ENCODE measurements at regions not wholly inside any gene's neighbourhood (a gene's known extent, or its start where the extent isn't known, plus 50 kb on each side); places are given as distances from the start of the nearest gene placed in this dataset.
"Not testable (repeated sequence)": the region's sequence is repeated elsewhere in the genome, so short reads cannot be mapped to it uniquely, and the experiment has no call there.

DNA sequence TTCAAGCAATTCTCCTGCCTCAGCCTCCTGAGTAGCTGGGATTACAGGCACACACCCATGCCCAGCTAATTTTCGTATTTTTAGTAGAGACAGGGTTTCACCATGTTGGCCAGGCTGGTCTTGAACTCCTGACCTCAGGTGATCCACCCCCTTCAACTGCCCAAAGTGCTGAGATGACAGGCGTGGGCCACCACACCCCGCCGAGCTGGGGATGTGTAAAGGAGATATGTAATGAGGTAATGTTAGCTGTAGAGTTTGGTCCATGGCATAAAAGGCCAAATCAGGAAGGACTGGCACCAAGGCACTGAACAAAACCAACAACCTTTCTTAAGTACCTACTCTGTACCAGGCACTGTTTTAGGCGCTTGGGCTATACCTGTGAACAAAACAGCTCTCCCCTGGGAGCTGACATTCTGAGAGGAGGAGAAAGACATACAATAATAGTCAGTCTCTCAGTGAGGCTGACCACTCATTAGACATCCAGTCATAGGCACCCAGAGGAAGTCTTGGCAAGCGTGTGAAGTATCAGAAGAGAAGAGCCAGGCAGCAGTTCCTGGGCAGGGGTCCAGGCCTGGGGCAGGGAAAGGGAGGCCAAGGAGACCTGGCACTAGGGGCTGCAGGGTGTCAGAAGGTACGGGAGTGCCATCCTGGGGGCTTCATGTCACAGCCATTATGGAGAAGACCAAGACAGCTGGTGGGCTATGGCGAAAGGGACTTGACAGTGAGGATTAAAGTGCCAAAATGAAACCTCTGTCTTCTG, 164.8 kb upstream of the DTNBP1 start:
- no peak for DNase-seq

- no peak for DNase-seq
Measured at GRCh38 chr6:15826814-15827318, 164.0 kb upstream of the DTNBP1 start.

GRCh38 chr6:15825332-15825930, 162.6 kb upstream of the DTNBP1 start:
- no peak for DNase-seq

- DNase-seq: no peak
Measured at GRCh38 chr6:15824811-15825210, 162.0 kb upstream of the DTNBP1 start.

DNA sequence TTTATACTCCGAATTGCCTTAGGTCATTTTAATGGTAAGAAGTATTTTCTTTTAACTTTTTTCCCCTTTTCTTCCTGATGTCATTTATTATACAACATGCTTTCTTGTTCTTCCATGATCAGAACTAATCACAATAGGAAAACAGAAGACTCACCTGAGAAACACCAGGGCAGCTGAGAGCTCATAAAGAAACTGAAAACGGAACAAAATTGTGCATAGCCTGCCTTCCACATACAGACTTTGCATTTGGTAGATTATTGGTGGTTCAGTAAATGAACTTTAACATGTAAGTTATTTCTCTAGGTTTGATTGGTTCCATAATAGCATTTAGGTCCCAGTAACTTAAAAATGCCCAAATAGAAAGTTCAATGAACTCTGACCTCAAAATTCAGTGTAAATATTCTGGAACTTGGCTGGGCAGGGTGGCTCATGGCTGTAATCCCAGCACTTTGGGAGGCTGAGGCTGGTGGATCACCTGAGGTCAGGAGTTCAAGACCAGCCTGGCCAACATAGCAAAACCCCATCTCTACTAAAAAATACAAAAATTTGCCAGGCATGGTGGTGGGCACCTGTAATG, 161.1 kb upstream of the DTNBP1 start:
- DNase-seq: no peak

DNA sequence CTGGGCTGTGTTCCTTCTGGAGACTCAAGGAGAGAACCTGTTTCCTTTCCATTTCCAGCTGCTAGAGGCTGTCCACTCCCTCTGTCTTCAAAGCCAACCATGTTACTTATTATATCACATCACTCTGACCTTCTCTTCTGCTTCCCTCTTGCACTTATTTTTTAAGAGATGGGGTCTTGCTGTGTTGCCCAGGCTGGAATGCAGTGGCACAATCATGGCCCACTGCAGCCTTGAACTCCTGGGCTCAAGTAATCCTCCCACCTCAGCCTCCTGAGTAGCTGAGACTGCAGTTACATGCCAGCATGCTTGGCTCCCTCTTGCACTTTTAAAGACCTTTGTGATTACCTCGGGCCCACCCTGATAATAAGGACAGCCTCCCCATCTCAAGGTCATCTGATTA, 160.0 kb upstream of the DTNBP1 start:
- DNase-seq: no peak

DNA sequence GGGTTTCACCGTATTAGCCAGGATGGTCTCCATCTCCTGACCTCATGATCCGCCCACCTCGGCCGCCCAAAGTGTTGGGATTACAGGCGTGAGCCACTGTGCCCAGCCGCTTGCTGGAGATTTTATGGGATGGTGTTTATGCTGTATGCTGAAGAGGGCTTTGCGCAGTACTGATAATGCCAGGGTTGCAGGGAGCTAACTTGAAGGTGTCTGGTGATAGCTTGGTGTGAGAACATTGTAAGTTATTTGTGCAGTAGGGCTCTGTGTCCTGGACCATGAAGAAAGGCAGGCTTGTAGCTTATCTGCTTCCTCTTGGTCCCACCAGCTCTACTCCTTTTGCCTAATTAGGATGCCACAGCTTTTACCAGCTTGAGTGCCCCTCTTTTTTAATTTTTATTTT, 157.0 kb upstream of the DTNBP1 start:
- no peak for DNase-seq

DNA sequence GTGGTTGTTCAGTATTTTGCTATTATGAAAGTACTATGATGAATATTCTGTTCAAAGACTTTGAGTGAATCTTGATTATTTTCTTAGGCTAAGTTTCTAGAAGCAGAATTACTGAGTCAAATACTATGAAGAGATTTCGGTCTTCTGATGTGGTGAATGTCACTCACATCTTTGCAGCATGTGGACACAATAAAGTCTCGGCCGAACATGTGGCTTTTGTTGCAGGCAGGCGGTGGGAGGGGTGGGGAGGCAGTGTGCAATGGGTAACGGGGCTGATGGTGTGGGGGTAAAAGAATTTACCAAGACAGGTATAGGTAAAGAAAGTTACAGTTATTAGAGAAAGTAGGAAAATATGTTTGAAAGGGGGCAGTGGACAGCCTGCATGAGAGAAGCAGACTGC, 156.4 kb upstream of the DTNBP1 start:
- no peak for DNase-seq

DNA sequence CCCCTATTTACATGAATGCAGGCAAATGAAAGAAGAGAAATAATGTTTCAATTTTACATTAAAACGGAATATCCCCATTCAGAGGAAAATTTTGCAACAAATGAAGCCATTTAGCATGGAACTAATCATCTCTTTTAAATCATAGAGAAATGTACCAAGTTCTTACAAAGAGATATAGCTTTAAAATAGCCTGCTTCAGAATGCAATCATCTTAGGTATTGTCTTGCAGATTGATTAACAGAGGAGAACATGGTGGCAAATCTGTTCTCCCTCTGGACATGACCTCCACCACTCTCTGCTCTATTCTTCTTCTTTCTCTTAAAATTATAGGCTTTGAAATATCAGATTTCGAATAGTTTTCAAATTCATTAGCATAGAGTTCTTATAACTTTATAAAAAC, 155.7 kb upstream of the DTNBP1 start:
- no peak for DNase-seq

- no peak for DNase-seq
Measured at GRCh38 chr6:15818044-15818443, 155.2 kb upstream of the DTNBP1 start.

DNA sequence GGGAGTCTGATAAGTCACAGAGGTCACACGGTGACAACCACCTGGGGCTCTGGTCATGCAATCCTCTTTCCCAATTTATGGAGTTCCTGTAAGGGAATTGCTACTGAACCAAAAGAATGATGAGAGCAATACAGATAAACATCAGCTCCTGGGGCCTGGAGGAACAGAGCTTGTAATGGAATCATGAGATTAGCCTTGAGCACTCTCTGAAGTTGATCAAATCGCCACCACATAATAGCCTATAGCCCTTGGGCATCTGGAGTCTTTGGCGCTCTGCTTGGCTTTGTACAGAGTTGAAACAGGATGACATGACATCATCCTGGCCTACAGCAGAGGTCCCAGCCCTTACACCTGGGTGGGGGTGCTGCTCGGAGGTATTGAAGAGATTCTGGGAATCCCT, 154.3 kb upstream of the DTNBP1 start:
- no peak for DNase-seq

- no peak for DNase-seq
Measured at GRCh38 chr6:15816661-15817060, 153.8 kb upstream of the DTNBP1 start.

DNA sequence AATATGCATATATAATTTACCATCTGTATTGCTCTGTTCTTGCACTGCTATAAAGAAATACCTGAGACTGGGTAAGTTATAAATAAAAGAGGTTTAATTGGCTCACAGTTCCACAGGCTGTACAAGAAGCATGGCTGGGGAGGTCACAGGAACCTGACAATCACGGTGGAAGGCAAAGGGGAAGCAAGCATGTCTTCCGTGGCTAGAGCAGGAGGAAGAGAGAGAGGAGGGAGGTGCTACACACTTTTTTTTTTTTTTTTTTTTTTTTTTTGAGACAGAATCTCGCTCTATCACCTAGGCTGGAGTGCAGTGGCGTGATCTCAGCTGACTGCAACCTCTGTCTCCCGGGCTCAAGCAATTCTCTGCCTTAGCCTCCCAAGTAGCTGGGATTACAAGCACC, 150.9 kb upstream of the DTNBP1 start:
- DNase-seq: not testable (repeated sequence)

DNA sequence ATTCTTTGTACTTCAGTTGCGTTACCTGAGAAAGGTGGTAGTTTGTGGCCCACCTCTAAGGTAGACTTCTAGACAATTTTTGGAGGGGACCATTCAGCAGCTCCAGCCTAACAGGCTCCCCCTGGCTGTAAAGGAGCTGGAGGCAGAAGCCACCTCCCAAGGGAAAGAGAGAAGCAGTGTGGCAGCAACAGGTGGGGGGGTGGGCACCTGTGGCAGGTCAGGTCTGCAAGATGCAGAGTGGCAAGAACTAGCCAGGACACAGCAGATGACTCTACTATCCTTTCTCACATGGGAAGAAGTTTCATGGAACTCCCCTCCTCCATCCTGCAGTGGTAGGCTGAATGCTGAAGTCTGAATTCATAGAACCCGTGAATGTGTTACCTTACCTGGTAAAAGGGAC, 148.3 kb upstream of the DTNBP1 start:
- DNase-seq: no peak

- no peak for DNase-seq
Measured at GRCh38 chr6:15810618-15811017, 147.8 kb upstream of the DTNBP1 start.

GRCh38 chr6:15809367-15809766, 146.5 kb upstream of the DTNBP1 start:
- DNase-seq: no peak

GRCh38 chr6:15804164-15805154, 141.6 kb upstream of the DTNBP1 start:
- no peak for DNase-seq

GRCh38 chr6:15802466-15802865, 139.6 kb upstream of the DTNBP1 start:
- DNase-seq: no peak

- DNase-seq: no peak
Measured at GRCh38 chr6:15801912-15802311, 139.1 kb upstream of the DTNBP1 start.

DNA sequence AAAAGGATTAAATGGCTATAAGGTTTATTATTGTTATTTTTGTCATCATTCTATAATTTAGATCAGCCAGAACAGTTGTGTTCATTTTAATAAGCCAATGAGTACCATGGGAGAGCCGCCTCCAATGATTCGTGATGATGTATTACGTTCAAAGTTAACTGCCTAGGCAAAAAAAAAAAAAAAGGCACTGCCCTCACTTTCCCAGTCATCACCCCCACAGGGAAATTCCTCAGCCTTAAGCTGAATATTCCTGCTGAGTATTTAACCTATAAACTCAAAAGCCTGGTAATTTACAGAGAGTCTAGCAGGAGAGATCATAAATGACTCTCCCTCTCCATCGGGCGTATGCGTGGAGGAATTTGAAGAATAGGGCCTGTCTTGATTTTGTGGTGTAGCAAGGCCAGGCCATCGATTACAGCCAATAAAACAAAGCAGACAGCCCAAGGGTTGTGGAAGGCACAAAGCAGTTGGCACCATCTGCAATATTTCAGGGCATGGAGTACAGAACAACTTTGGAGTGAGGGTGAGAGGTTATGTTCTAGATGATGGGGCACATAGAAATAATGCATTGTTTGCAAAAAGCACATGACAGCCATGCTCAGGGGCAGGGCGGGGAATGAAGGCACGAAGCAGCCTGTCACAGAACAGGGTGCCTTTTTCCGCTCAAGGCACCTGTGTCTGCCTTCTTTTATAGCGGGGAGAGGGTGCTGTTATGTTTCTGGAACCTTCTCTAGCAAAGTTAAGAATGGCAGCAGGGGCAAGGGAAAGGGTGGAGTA, 138.2 kb upstream of the DTNBP1 start:
- no peak for DNase-seq

- DNase-seq: no peak
Measured at GRCh38 chr6:15798533-15799255, 135.9 kb upstream of the DTNBP1 start.

DNA sequence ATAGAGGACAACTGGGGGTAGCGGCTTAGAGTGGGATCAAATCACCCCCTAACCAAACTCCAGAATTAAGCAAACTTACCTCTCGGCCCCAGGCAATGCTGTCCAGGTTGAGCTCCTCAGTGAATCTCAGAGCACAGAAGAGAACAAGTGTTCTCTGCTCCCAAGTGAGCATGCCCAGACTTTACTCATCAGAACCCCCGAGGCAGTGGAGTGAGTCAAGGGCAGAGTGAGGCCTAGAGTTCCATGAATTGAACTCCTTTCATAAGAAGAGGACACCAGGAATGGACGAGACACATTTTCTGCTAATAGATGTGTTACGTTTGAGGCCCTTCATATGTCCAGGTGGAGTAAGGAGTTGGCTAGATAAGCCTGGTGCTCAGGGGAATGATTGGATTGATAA, 134.0 kb upstream of the DTNBP1 start:
- DNase-seq: no peak

All from NCI-H1694 (cell line).